Prostate gland (tissue), 2 donors: ENCODE measurements at regions not wholly inside any gene's neighbourhood (a gene's known extent, or its start where the extent isn't known, plus 50 kb on each side); places are given as distances from the start of the nearest gene placed in this dataset.

Source experiments
- DNase-seq: peaks from one replicate; pipeline ENCODE4 v3.0.0-alpha.2; 2019; ENCODE audit warnings: low spot score
- H3K27ac ChIP-seq, 2 donors: fragments of 200-600 bp; sonication (generic); 2 replicates each; pipeline ENCODE4 v1.5.1; 2017 to 2019
- H3K27me3 ChIP-seq: fragments of 200-600 bp; sonication (generic); replicated peaks from 2 replicates; pipeline ENCODE4 v1.5.1; 2019; ENCODE audit not compliant: insufficient read depth
- H3K36me3 ChIP-seq, 2 donors: fragments of 200-600 bp; sonication (generic); 1 replicate in 1 of 2; 2 replicates in 1 of 2; pipeline versions ENCODE4 v1.5.1 to v1.8.1; 2017 to 2019
- H3K4me1 ChIP-seq: fragments of 200-600 bp; sonication (generic); replicated peaks from 2 replicates; pipeline ENCODE4 v1.5.1; 2019
- H3K4me3 ChIP-seq, 2 donors: fragments of 200-600 bp; sonication (generic); 2 replicates each; pipeline ENCODE4 v1.5.1; 2017 to 2019
- H3K9me3 ChIP-seq: fragments of 200-600 bp; sonication (generic); 2 replicates; pipeline ENCODE4 v1.5.1; 2017
- POLR2A ChIP-seq: fragments of 450-650 bp; IDR thresholded peaks from one replicate; pipeline ENCODE4 v1.6.1; 2016; ENCODE audit warnings: antibody characterized with exemption, mild to moderate bottlenecking
- POLR2AphosphoS5 ChIP-seq: sonication (generic); formaldehyde crosslinking; IDR thresholded peaks from one replicate; pipeline ENCODE4 v1.6.1; 2017; ENCODE audit warnings: antibody characterized with exemption
- WGBS: methylation state at CpG from one replicate; pipeline ENCODE4 v1.1.5; 2018; 5-methylcytosine and 5-hydroxymethylcytosine counted together
- intact Hi-C: fragments of 100-400 bp; cut with DNase I; formaldehyde crosslinking; loops from one replicate; pipeline ENCODE4 v1.14.2; 2022
- TF ChIP-seq, protein P1 (sequence below), 4 experiments: fragments of 200-600 bp in 2 of 4; fragments of 450-650 bp in 2 of 4; sonication (generic) in 2 of 4; IDR thresholded peaks; 1 replicate in 3 of 4; 2 replicates in 1 of 4; pipeline ENCODE4 v1.5.1; 2016 to 2019; ENCODE audit warnings: antibody characterized with exemption in 4 of 4, mild to moderate bottlenecking in 2 of 4, moderate library complexity in 2 of 4

DNA sequence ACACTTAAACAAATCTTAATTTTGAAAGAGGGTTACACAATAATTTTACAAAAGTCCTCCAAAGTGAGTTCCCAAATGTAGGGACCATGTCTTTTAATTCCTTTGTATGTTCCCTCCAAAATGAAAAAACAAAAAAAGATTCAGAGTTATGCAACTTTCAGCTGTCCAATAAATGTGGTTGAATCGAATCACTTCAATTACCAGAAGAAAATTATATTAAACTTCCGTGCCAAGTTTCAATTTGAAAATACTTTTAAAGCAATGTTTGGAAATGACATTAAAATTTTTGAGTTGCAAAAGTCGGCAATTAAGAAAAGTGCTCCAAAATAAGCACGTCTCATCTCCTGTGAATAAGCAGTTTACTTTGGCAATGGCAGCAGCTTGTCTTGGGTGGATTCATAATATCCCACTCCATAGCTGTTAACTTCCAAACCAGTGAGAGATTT is 60.3 kb upstream of the C1GALT1 start:
- no peak overlapping the region for H3K27ac ChIP-seq
- H3K27me3 ChIP-seq: no peaks in the 10 kb centered on the region
- TF ChIP-seq POLR2A (no peak), POLR2AphosphoS5 (no peak)
- TF ChIP-seq, protein P1, sequence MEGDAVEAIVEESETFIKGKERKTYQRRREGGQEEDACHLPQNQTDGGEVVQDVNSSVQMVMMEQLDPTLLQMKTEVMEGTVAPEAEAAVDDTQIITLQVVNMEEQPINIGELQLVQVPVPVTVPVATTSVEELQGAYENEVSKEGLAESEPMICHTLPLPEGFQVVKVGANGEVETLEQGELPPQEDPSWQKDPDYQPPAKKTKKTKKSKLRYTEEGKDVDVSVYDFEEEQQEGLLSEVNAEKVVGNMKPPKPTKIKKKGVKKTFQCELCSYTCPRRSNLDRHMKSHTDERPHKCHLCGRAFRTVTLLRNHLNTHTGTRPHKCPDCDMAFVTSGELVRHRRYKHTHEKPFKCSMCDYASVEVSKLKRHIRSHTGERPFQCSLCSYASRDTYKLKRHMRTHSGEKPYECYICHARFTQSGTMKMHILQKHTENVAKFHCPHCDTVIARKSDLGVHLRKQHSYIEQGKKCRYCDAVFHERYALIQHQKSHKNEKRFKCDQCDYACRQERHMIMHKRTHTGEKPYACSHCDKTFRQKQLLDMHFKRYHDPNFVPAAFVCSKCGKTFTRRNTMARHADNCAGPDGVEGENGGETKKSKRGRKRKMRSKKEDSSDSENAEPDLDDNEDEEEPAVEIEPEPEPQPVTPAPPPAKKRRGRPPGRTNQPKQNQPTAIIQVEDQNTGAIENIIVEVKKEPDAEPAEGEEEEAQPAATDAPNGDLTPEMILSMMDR (IDR thresholded peaks at IDR 0.05): no peak
- DNase-seq: no peak
- 29% methylated on average over 4 of the region's 4 CpGs for WGBS
- intact Hi-C loops: no loop called here
- no peak overlapping the region for H3K4me3 ChIP-seq
- H3K4me1 ChIP-seq: no peaks in the 10 kb centered on the region
- H3K36me3 ChIP-seq: no peaks in the 10 kb centered on the region
- no peaks in the 10 kb centered on the region for H3K9me3 ChIP-seq

GRCh38 chr7:7122701-7123281 is 59.6 kb upstream of the C1GALT1 start:
- no peak overlapping the region for H3K4me3 ChIP-seq
- no peaks in the 10 kb centered on the region for H3K27me3 ChIP-seq
- TF ChIP-seq POLR2AphosphoS5 (no peak), POLR2A (no peak)
- TF ChIP-seq, protein P1 (IDR thresholded peaks at IDR 0.05): no peak
- H3K9me3 ChIP-seq: no peaks in the 10 kb centered on the region
- H3K4me1 ChIP-seq: no peaks in the 10 kb centered on the region
- 52% methylated on average over 4 of the region's 4 CpGs for WGBS
- no peak overlapping the region for H3K27ac ChIP-seq
- H3K36me3 ChIP-seq: no peaks in the 10 kb centered on the region
- intact Hi-C loops: no loop called here
- no peak for DNase-seq

DNA sequence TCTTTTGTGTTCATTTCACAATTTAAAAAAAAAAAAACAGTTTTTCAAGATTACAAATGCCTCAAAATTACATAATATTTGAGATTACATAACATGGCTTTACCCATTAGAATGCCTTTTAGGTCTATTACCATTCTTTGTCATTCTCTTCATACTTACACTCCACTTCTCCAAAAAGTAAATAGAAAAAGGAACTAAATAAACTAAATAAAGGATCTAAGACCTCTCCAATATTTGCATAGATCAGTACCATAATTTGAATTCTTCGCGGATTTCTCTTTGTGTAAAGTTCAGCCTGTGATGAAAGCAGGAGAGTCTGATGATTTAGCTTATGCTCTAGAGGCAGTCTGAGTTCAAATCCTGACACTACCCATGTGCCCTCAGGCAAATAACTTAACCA is 56.4 kb upstream of the C1GALT1 start:
- Histone ChIP-seq H3K36me3 (no peaks in the 10 kb centered on the region), H3K9me3 (no peaks in the 10 kb centered on the region), H3K4me3 (no peak overlapping the region), H3K27me3 (no peaks in the 10 kb centered on the region), H3K27ac (no peak overlapping the region), H3K4me1 (no peaks in the 10 kb centered on the region)
- intact Hi-C loops: no loop called here
- WGBS: 83% methylated on average over 2 of the region's 2 CpGs
- no peak for TF ChIP-seq POLR2AphosphoS5
- TF ChIP-seq, protein P1 (IDR thresholded peaks at IDR 0.05): no peak
- DNase-seq: no peak

DNA sequence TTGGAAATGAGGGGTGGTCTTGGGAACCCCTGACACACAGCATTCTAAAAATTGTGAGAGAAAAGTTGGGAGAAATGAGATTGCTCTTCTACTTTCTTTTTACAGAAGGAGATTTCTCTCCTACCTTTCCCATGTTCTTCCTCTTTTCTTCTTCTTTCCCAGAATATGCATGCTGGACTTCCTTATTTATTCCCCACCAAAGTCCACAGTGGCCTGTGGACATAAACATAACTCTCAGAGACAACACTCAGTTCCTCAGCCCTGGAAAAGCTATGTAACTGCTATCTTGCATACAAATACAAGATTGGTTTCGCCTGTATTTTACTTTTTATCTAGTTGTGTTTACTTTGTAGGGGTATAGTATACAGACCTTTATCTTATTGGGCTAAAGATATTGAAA is 54.6 kb upstream of the C1GALT1 start:
- no peak overlapping the region for H3K4me3 ChIP-seq
- H3K27me3 ChIP-seq: no peaks in the 10 kb centered on the region
- intact Hi-C loops: no loop called here
- H3K27ac ChIP-seq: no peak overlapping the region
- TF ChIP-seq, protein P1 (IDR thresholded peaks at IDR 0.05): no peak
- no peak for TF ChIP-seq POLR2AphosphoS5
- H3K4me1 ChIP-seq: no peaks in the 10 kb centered on the region
- DNase-seq: no peak
- 95% methylated on average over 1 of the region's 1 CpG for WGBS
- H3K9me3 ChIP-seq: no peaks in the 10 kb centered on the region
- H3K36me3 ChIP-seq: no peaks in the 10 kb centered on the region

DNA sequence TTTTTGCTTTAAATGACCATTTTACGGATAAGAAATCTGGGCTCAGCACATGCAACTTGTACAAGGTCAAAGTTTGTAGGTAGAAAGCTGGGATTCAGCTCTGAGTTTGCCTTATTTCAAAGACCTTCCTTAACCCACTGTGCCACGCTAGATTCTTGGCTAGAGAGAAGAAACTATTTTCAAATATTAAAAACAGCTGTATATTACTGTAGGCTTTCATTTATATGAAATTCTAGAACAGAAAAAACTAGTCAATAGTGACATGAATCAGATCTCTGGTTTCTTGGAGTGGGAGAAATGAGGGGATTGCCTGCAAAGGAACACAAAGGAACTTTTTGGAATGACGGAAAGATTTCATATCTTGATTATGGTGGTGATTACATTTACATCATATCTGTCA is 53.0 kb upstream of the C1GALT1 start:
- intact Hi-C loops: no loop called here
- H3K9me3 ChIP-seq: no peaks in the 10 kb centered on the region
- H3K4me1 ChIP-seq: no peaks in the 10 kb centered on the region
- TF ChIP-seq, protein P1 (IDR thresholded peaks at IDR 0.05): no peak
- no peak for TF ChIP-seq POLR2AphosphoS5
- H3K36me3 ChIP-seq: no peaks in the 10 kb centered on the region
- H3K27ac ChIP-seq: no peak overlapping the region
- WGBS: 84% methylated on average over 3 of the region's 3 CpGs
- no peak overlapping the region for H3K4me3 ChIP-seq
- no peak for DNase-seq
- H3K27me3 ChIP-seq: no peaks in the 10 kb centered on the region
